SIG-M5 treated with dmso at 0.1 percent for 504 hours (cell line): ENCODE measurements at regions not wholly inside any gene's neighbourhood (a gene's known extent, or its start where the extent isn't known, plus 50 kb on each side); places are given as distances from the start of the nearest gene placed in this dataset.

Experiments used
- DNase-seq: peaks from one replicate; lab custom pipeline; 2025; ENCODE audit not compliant: unreplicated experiment; lab: John Stamatoyannopoulos, UW

- DNase-seq, result no peak
Observed at GRCh38 chr2:19041434-19042041, 316.9 kb downstream of the OSR1 start.

GRCh38 chr2:19038071-19039015, 320.1 kb downstream of the OSR1 start:
- DNase-seq, result no peak

GRCh38 chr2:19036091-19036490, 322.3 kb downstream of the OSR1 start:
- no peak for DNase-seq

GRCh38 chr2:19035238-19035637, 323.2 kb downstream of the OSR1 start:
- DNase-seq, result no peak

- no peak for DNase-seq
Observed at GRCh38 chr2:19033240-19033639, 325.2 kb downstream of the OSR1 start.

GRCh38 chr2:19031642-19032041, 326.8 kb downstream of the OSR1 start:
- DNase-seq, result no peak

- DNase-seq, result no peak
Observed at GRCh38 chr2:19029655-19030054, 328.8 kb downstream of the OSR1 start.

GRCh38 chr2:19028587-19029375, 329.6 kb downstream of the OSR1 start:
- DNase-seq, result no peak

GRCh38 chr2:19027626-19028025, 330.8 kb downstream of the OSR1 start:
- DNase-seq, result no peak

GRCh38 chr2:19026261-19026660, 332.2 kb downstream of the OSR1 start:
- no peak for DNase-seq

GRCh38 chr2:19022334-19022733, 336.1 kb downstream of the OSR1 start:
- no peak for DNase-seq

- no peak for DNase-seq
Observed at GRCh38 chr2:19021721-19022120, 336.7 kb downstream of the OSR1 start.

GRCh38 chr2:19021100-19021476, 337.3 kb downstream of the OSR1 start:
- no peak for DNase-seq

- DNase-seq, result no peak
Observed at GRCh38 chr2:19020144-19021099, 338.0 kb downstream of the OSR1 start.

GRCh38 chr2:19009510-19009909, 348.9 kb downstream of the OSR1 start:
- peak; percentile 24 for DNase-seq

- DNase-seq, result no peak
Observed at GRCh38 chr2:19003554-19003953, 354.9 kb downstream of the OSR1 start.

- no peak for DNase-seq
Observed at GRCh38 chr2:19000776-19001175, 357.6 kb downstream of the OSR1 start.

- DNase-seq, result no peak
Observed at GRCh38 chr2:18999198-18999597, 359.2 kb downstream of the OSR1 start.

- no peak for DNase-seq
Observed at GRCh38 chr2:18998491-18998890, 359.9 kb downstream of the OSR1 start.

GRCh38 chr2:18993756-18994338, 364.6 kb downstream of the OSR1 start:
- DNase-seq, result no peak
